WERI-Rb-1 (cell line): ENCODE measurements at regions not wholly inside any gene's neighbourhood (a gene's known extent, or its start where the extent isn't known, plus 50 kb on each side); places are given as distances from the start of the nearest gene placed in this dataset.

Experiments used
- DNase-seq: peaks from one replicate; pipeline ENCODE4 v3.0.0-alpha.2; 2020
- H3K27ac ChIP-seq: fragments of 250-450 bp; sonication (Bioruptor Pico); 2 replicates; pipeline ENCODE4 v1.5.1; 2020; ENCODE audit warnings: mild to moderate bottlenecking, moderate library complexity
- H3K27me3 ChIP-seq: fragments of 250-450 bp; sonication (Bioruptor Pico); 2 replicates; pipeline ENCODE4 v1.5.1; 2021; ENCODE audit warnings: mild to moderate bottlenecking, low read depth, moderate library complexity; ENCODE audit not compliant: insufficient read depth, severe bottlenecking
- H3K36me3 ChIP-seq: fragments of 250-450 bp; sonication (Bioruptor Pico); 2 replicates; pipeline ENCODE4 v1.5.1; 2020; ENCODE audit warnings: mild to moderate bottlenecking, moderate library complexity
- H3K4me3 ChIP-seq: 2 replicates; pipeline ENCODE4 v1.5.1; 2011; ENCODE audit warnings: low read depth, mild to moderate bottlenecking, control low read depth, low read length
- H3K9me3 ChIP-seq: fragments of 250-450 bp; sonication (Bioruptor Pico); 2 replicates; pipeline ENCODE4 v1.5.1; 2021; ENCODE audit warnings: mild to moderate bottlenecking, moderate library complexity; ENCODE audit not compliant: severe bottlenecking
- CTCF ChIP-seq: IDR thresholded peaks from 2 replicates; pipeline ENCODE4 v1.5.1; 2011; ENCODE audit warnings: low read depth, mild to moderate bottlenecking, control low read depth, inconsistent platforms, low read length

DNA sequence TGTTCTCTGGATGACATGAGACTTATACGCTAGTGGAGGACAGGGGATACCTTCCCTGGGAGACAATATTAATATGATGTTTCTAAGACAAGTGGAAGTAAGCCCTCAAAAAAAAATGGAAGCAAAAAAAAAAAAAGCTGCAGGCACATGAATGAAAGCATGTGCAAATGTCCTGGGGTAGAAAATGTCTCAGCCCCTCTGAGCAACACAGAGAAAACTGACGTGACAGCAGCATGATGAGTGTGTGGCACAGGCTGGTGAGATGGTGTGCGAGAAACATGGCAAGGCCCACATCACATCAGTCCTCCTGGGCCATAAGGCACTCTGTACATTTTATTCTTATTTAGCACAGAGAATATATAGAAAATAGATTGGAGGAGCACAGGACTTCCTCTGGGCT, 254.7 kb upstream of the PFKP start:
- H3K9me3 ChIP-seq = no peaks in the 10 kb centered on the region
- H3K27me3 ChIP-seq = no peaks in the 10 kb centered on the region
- H3K36me3 ChIP-seq = no peaks in the 10 kb centered on the region
- H3K27ac ChIP-seq = no peak overlapping the region
- no peak for TF ChIP-seq CTCF
- no peak overlapping the region for H3K4me3 ChIP-seq
- no peak for DNase-seq

GRCh38 chr10:2800178-2800577, 267.2 kb upstream of the PFKP start:
- no peaks in the 10 kb centered on the region for H3K36me3 ChIP-seq
- H3K27ac ChIP-seq = no peak overlapping the region
- no peak overlapping the region for H3K4me3 ChIP-seq
- no peaks in the 10 kb centered on the region for H3K9me3 ChIP-seq
- no peak for DNase-seq
- no peak for TF ChIP-seq CTCF
- no peaks in the 10 kb centered on the region for H3K27me3 ChIP-seq

DNA sequence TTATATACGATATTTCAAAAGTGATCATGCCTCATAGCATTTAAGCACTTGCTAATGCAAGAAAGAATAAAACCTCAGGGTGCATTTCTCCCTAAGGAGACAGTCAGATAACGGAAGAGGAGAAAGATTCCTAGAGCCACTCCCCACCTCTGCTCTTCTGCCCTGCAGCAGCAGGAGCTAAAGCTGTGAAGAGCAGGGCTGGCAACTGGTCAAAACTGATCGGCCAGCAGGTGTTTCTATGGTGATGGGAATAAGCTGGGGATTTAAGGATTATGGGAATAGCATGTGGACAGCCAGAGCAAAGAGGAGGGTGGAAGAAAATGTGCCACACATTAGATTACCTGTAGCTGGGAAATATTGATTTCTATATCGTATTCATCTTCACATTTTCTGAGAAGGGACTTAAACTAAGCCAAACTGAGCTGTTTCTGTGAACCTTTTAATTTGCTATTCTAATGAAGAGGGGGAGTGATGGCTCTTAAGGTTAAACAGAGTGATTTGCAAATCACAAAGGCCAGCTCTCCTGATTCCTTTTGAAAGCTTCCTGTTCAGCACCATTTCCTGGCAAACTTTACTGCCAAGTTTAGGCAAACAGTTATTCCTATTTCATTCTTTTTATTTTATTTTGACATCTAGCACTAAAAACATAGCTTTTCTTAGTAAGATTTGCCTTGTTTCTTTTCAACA, 268.9 kb upstream of the PFKP start:
- H3K36me3 ChIP-seq = no peaks in the 10 kb centered on the region
- H3K9me3 ChIP-seq = no peaks in the 10 kb centered on the region
- TF ChIP-seq CTCF = no peak
- peak overlapping the region; percentile 69 for H3K27ac ChIP-seq
- DNase-seq = peak; percentile 81
- no peaks in the 10 kb centered on the region for H3K27me3 ChIP-seq
- peak overlapping the region; percentile 28 for H3K4me3 ChIP-seq

- no peaks in the 10 kb centered on the region for H3K36me3 ChIP-seq
- H3K9me3 ChIP-seq = no peaks in the 10 kb centered on the region
- no peak for TF ChIP-seq CTCF
- no peak for DNase-seq
- H3K4me3 ChIP-seq = no peak overlapping the region
- H3K27me3 ChIP-seq = no peaks in the 10 kb centered on the region
- H3K27ac ChIP-seq = no peak overlapping the region
These were observed 275.4 kb upstream of the PFKP start for GRCh38 chr10:2791774-2792443.

DNA sequence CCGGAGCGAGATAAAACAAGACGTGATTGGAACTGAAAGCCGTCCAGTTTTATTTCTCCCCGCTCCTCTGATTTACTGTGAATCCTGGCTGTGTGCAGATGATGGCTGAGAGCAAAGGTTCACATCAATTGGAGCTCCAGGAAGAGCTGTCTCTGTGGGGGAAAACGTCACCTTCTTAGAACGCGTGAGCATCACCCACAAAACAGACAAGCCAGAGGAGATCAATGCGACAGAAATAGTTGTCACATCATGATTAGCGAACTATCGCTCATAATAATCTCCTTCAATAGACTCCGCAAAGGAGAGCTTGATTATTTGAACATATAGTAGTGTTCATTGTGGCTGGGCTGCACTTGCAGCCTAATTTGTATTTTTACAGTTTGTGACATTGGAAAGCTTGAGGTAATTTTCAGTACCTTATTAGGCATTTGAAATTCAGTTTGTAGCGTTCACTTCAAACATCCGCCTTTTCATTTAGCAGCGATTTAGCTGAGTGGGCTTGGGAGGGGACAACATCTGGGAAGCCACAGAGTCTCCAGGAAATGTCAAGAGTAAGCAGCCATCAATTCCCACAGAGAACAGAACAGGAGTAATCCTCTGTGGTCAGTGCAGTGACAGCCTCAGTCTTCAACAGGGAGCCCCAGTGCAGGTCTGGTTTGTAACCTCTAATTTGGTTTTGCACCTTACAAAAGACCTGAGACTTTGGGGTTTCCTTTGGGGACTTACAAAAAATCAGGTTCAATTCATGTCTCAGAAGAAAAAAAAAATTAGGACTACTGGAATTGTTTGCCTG, 276.8 kb upstream of the PFKP start:
- Histone ChIP-seq H3K27me3 (no peaks in the 10 kb centered on the region), H3K27ac (no peak overlapping the region)
- no peak for TF ChIP-seq CTCF

More for the DNA sequence above, 276.8 kb upstream of the PFKP start:
- Histone ChIP-seq H3K9me3 (no peaks in the 10 kb centered on the region), H3K4me3 (no peak overlapping the region), H3K36me3 (no peaks in the 10 kb centered on the region)
- no peak for DNase-seq
